IPS-11a (cell line): ENCODE measurements at regions not wholly inside any gene's neighbourhood (a gene's known extent, or its start where the extent isn't known, plus 50 kb on each side); places are given as distances from the start of the nearest gene placed in this dataset.

Experiments used
- H3K4me3 ChIP-seq: one replicate; pipeline ENCODE4 v1.5.1; 2013; ENCODE audit warnings: low read depth, low read length, control low read depth

DNA sequence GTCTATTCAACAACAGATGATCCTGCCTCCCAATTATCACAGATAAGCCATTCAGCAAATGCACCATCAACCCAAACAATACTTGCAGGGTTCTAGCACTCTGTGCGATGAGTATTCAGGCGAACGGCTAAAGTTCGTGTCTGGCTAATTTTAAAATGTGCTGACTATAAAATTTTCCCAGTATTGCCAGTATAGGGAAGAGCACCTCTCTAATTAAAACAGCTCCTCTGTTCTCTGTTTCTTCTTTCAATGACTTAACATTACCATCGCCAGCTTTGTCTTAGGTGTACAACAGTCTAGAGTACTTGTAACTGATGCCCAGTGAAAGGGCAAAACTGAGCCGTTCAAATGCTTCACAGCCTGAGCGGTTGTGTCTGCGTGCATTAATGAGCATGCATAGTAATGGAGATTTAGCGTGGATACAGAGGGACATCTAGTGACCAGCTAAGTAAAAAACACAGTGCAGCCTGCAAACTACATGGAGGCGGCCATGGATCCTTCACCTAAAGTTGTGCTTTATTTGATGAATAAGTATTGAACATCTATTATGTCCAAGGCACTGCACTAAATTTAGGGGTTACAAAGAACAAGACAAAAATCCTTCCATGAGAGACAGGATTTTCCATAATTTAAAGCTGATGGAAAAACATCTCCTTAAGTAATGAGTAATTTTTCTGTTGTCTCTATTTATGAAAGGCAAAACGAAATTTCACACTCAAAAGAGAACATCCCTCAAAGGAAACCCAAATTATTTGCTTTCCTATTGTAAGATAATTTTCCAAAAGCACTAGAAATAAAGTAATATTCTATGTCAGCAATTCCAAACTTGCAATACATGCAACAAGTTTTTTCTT, 120.0 kb downstream of the SETD4 start:
- no peak overlapping the region for H3K4me3 ChIP-seq

DNA sequence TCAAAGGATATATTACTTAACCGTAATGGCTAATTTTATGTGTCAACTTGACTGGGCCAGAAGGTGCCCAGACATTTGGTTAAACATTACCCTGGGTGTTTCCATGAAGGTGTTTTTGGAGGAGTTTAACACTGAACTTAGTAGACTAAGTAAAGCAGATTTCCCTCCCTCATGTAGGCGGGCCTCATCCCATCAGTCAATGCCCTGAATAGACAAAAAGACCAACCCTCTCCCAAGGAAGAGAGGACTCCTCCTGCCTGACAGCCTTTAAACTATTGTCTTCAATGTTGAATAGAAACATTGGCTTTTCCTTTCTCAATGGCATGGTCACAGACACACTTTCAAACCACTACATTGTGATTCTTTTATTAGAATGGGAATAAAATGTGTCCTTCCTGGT, 121.9 kb downstream of the SETD4 start:
- no peak overlapping the region for H3K4me3 ChIP-seq

DNA sequence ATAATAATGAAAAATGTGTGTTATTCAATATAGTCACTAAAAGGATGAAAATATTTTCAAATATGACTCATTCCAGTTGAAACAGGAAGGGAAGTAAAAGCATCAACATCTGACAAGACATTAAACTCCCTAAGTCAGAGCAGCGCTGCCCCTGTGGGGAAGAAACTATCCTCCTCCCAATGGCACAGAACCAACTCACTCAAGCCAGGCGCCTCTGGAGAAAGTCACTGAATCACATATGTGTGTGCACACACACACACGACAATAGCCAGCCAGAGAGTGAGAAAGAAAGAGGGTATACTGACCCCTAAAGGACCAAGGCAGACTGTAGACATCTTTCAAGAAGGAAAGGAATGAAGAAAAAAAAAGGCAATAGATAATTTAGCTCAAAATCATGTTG, 126.9 kb downstream of the SETD4 start:
- H3K4me3 ChIP-seq, result no peak overlapping the region

DNA sequence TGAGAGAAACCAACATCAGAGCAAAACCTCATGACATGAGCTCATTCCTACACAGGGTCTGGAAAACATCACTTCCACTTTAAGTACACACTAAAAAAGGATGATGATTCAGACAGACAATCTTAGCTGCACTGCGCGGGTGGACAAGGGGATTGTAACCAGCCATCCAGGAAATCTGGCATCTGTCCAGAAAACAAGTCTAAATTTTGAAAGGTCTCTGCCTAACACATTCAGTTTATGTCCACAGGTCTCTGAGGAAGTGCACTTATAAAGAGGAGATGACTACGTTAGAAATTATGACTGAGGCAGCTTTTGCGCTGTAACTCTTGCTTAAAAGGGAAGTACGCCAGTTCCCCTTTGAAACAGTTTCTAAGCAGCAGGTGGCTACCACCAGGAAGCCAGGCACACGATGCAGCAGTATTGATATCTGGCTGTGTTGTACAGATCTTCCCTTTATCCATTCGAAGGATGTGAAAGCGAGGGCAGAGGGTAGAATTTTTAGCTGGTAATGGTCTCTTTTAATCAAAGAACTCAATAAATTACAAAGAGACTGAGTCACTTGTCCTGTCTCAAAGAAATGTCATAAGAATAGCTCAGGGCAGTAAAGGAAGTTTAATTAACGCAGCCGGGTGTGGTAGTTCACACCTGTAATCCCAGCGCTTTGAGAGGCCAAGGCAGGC, 128.0 kb downstream of the SETD4 start:
- no peak overlapping the region for H3K4me3 ChIP-seq

DNA sequence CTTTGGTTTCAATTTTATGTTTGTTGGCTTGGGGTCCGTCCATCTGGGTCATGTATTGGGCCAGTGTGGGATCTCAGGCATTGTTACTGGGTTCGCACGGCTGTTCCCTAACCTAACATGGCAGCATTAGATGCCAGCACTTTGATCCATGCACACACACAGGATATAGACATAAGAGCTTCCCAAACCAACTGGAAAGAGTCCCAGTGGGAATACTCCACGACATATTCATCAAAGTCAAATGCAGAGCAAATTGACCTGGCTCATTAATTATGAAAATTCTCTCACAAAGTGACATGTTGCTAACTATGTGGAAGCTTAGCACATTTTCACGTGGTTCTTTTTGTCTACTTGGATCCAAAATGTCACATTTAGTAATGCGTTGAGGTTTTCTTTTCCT, 130.4 kb downstream of the SETD4 start:
- no peak overlapping the region for H3K4me3 ChIP-seq

DNA sequence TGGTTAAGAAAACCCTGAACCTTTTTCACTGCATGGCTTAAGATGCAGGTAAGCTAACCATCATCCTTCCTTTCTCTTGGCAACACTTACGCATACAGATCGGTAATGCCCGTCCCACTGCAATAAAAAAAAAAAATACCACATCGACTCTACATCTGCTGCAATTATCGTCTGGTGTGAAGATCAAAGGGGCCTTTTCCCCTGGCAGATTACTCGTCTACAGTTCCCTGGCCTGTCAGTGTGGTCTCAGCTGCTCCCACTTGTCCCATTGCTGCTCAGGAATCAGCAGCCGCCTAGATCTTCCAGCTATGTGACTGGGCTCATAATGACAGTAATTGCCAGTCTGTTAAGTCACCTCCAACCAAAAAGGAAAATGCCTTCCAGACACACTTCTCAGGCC, 133.1 kb downstream of the SETD4 start:
- no peak overlapping the region for H3K4me3 ChIP-seq

DNA sequence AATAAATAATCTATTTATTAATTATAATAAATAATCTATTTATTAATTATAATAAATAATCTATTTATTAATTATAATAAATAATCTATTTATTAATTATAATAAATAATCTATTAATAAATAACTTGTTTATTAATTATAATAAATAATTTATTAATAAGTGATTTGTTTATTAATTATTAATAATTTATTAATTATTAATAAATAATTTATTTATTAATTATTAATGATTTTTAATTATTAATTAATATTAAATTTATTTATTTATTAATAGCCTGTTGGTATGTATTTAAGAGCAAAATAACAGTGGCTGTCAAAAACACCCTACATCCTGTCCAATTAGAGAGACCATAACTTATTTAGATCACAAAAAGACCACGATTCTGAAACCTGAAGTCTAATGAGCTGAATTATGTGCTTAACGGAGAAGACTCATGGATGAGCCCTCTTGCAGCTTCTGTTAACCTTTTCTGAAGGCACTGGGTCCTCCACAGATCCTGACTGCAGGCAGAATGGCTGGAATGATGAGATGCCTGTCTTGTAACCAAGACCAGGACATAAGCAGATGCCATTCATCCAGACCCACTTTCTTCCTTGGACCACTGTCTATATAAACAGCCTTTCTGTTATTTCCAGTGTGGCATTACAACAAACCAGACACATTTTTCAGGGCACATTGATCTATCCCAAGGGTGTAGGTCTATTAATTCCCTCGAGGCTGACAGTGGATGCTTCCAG, 134.2 kb downstream of the SETD4 start:
- no peak overlapping the region for H3K4me3 ChIP-seq

DNA sequence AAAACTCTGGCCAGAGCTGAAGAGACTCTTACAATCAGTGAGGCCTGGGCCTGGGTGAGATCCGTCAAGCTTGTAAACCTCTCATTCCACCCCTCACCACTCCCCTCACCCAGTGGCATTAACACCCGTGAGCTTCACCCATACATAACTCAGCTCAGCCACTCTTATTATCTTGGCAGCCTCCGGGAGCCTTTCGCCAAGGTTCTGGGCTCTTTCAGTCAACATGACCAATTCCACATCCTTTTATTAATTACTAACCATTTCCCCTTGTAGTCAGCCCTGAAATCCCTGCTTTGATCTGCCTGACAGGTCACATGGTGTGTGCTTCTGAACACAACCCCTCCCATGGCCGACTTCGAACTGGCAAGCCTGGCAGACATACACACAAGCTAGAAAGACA, 134.8 kb downstream of the SETD4 start:
- H3K4me3 ChIP-seq, result no peak overlapping the region

DNA sequence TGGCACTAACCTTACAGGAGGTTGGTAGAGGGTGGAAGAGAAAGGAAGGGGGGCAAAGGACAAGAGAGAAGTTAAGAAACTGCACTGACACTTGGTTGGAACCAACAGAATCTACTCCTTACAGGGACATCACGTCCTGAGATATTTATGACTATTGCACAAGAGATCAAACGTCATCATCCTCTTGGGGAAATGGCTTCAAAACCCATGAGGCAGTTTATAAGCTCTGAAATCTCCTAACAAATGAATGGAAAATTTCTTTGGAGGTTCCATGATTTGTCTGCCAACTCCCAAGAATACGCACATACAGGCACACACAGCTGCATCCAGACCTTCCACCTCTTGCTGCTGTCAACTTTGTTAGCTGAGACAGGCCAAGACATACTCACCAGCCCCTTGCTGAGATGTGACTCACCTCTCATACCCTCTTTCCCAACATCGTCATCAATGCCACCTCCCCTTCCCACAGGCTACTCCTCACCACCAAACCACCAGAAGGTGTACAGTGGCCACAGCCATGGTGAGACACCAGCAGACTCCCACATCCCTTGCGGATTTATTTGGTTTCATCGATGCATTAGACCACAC, 135.5 kb downstream of the SETD4 start:
- no peak overlapping the region for H3K4me3 ChIP-seq

DNA sequence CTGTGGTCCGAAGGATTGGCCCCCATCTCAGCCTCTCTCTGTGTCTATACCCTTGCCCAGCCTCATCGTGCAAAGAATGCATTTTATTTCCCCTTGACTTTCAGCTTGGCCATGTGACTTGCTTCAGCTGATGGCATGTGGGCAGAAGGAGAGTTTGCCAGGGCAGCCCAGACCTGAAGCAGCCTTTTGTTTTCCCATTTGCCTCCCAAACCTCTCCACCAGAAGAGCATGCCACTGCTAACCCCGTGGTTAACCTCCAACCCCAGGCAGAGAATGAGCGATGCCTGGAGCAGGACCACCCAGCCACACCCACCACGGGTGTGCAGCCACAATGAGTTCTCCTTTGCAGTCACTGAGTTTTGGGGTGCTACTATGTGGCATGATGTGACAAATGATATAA, 136.4 kb downstream of the SETD4 start:
- no peak overlapping the region for H3K4me3 ChIP-seq

DNA sequence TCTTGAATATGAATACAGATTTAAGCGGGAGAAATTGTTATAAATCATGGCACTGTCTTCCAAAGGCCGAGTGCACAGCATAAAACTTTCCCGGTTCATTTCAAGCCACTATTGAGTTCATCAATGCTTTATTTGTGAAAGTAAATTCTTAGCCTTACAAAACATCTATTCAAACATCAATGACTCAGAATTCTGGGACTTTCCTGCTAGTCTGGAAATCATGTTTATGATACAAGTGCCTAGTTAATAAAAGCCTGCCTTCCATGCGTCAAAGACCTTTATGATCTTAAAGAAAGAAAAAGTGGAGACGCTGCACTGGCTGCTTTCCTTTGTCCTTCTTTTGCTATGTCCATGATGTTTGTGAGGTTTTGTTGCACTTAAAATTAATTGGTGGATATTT, 137.7 kb downstream of the SETD4 start:
- H3K4me3 ChIP-seq, result no peak overlapping the region

DNA sequence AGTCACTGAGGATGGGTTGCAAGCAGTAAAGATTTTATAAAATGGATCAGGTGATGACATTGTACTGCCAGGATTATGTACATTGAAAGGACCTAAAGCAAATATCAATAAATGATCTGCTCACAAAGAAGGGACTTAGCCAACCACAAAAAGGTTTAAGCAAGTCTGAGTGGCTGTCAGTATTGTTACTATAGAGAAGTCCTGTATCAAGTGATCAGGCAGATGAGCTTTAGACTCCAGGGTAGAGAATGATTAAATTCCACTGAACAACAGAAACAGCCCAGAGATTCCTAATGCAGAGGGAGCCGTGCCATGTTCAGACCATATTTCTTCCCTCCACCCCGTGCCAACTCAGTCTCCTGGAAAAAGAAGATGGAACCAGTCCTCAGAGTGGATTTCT, 138.9 kb downstream of the SETD4 start:
- no peak overlapping the region for H3K4me3 ChIP-seq

DNA sequence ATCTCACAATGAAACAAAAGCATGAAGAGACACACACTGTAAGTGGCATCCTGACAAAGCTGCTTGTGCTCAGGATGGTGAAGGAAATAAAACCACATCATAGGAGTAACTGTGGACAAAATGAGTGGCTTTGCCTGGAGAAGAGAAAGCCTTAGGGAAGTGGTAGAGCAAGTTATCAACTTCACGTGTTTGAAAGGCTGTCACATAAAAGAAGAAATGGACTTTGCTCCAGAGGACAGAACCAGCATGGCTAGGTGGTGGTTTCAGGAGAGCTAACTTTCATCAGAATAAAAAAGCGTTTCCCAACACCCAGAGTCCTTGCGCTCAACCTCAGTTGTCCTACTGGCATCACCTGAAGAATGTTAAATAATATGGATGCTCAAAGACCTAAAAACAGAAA, 139.9 kb downstream of the SETD4 start:
- H3K4me3 ChIP-seq, result no peak overlapping the region

DNA sequence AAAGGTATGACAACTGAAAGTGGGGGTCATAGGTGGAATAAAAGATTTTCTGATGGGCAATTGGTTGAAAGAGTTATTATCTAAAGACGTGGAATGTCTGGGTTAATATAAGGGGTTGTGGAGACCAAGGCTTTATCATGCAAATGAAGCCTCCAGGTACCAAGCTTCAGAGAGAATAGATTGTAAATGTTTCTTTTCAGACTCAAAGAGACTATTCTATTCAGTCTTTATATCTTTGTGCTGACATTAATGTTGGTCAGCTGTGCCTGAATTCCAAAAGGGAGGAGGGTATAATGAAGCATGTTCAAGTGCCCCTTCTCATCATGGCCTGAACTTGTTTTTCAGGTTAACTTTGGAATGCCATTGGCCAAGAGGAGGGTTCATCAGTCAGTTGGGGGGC, 145.3 kb downstream of the SETD4 start:
- no peak overlapping the region for H3K4me3 ChIP-seq

DNA sequence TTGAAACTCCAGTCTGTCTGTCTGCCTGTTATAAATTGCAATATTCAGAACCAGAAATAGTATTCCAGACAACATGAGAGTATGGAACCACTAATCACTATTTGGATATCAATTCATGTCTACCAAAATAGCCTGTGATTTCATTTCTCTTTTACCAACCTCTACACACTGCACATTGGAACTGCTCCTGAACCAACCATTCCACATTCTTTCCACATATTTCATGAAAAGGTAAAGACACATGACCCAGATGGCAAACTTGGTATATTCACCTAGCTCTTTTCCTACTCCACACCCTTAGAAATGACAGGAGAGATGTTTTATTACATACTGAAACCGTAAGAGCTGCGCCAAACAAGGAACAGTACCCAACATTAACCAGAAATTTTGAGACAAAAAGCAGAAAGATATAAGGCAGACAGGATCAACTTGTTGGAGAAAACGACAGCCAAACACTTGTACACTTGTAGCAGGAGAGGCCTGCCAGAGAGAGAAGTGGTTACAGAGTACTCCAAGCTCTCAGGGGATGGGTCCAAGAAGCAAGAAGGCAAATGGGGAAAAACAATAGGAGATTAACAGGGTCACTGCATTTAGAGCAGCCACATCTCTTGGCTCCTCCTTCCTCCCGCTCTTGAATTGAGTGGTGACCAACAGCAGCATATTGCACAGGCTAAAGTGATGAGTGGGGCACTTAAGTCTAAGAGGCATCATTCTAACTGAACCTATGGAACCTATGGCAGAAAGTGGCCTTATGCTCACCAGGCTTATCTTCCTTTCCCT, 148.7 kb downstream of the SETD4 start:
- no peak overlapping the region for H3K4me3 ChIP-seq

DNA sequence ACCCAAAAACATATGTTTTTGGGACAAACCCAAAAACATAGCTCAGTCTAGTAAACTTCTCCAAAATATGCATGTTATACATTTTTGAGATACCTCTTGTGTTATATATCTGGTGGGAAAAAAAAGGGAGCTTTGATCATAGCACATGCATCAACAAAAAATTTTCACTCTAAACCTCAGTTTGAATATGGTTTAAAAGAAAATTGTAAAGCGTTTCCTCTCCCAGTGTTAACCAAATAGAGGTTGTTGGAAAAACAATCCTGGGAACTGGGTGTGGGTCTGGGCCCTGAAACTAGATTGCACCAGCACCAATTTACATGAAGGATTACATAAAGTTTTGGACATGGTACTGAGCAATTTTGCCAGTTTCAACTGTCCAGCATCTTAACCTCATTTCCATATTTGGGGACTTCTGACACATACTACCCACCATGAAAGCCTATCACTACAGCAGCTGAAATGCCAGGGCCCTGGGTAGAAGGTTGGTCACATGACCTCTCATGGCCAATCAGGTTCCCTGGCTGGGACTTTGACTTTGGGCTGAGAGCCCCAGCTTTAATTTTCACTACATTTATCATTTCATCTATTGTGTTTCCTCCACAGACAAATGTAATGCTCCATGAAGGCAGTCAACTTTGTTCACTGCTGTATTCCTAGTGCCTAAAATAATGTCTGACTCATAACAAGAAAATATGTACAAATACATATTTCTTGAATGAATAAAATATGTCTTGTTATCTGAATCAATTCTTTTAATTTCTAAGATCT, 150.7 kb downstream of the SETD4 start:
- H3K4me3 ChIP-seq, result no peak overlapping the region

DNA sequence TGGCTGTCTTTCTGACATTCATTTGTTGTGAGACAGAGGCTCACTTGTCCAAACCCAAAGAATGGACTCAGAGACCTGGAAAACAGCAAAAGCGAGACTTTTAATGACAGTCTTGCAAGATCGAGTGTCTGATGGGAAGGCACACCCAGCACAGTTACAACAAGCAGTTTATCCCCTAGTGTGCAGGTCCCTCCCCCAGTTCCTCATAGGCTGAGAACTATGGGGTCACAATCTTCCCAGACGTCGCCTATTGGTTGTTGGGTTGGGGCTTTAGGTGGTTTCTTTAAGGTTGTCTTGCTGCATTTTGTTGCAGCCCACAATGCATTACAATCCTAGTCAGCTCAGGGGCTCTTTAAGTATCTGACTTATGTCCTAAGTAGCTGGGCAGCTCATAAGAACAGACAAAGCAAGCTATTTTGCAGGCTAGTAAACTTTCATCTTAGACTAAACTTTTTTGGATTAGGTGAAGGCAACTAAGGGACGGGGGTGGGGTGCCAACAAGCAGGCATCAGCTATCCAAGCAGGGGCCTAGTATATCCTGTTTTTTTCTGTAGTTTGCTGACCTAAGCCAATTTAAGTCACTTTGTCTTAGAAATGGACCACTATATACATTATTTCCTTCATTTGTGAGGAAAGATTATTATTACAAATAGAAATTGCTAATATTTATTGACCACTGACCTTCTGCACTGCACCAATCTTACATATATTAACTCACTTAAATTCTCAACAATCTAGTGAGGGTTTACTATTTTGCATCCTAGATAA, 151.8 kb downstream of the SETD4 start:
- H3K4me3 ChIP-seq, result no peak overlapping the region

DNA sequence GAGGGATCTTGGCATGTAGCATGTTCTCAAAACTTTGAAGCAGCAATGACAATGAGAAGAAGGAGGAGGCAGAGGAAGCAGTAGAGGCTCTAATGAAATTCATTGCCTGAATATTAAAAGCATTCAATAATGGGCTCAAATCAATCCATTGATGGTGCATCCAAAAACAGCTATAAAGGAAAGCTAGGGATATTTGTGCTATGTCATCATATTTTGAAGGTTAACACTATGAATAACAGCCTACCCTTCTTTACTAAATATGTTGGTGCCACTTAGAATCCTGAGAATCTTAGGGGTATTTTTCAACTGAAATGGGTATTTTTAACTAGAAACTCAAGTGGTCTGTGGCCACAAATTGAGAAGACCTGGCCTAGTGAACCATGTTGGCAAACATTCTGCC, 153.7 kb downstream of the SETD4 start:
- H3K4me3 ChIP-seq, result no peak overlapping the region

DNA sequence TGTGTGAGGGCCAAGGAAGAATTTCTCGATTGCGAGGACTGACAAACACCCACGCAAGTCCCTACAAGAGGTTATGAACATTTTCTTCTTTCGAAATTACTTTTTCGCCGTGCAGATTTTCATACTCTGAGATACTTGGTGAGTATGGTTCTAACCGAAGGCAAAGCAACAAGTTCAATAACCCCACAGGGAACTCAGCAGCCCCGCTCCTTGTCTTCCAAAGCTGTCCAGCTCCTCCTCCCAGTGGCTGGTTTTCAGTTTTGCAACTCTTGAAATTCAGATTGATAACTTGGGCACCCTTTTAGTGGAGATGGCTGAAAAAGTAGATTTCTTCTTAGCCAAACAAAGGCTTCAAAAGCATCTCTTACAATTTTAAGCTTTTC, 154.4 kb downstream of the SETD4 start:
- no peak overlapping the region for H3K4me3 ChIP-seq
